ENCODE measurements at regions not wholly inside any gene's neighbourhood (a gene's known extent, or its start where the extent isn't known, plus 50 kb on each side); places are given as distances from the start of the nearest gene placed in this dataset.

DNA sequence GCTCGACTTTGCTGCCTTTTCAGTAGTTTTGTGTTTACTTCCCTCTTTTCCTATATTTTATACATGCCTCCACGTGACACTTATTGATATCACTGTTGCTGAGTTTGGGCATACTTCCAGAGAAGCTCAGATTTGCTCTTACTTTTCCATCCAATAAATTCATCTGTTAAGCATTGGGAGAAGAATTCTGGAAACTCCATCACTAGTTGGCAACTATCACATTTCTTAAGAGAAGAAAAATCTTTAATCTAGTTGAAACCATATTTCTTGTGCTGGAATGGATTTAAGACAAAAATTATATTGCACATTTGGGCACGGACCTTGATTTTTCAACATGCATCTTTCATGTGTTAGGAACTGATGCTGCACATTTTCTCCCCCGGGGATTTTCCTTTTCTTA is 52.6 kb upstream of the CPO start:
- H3K4me3 ChIP-seq (replicated peaks; ENCODE audit: low read depth, low read length) = no peak overlapping the region
- TF ChIP-seq, protein P1, sequence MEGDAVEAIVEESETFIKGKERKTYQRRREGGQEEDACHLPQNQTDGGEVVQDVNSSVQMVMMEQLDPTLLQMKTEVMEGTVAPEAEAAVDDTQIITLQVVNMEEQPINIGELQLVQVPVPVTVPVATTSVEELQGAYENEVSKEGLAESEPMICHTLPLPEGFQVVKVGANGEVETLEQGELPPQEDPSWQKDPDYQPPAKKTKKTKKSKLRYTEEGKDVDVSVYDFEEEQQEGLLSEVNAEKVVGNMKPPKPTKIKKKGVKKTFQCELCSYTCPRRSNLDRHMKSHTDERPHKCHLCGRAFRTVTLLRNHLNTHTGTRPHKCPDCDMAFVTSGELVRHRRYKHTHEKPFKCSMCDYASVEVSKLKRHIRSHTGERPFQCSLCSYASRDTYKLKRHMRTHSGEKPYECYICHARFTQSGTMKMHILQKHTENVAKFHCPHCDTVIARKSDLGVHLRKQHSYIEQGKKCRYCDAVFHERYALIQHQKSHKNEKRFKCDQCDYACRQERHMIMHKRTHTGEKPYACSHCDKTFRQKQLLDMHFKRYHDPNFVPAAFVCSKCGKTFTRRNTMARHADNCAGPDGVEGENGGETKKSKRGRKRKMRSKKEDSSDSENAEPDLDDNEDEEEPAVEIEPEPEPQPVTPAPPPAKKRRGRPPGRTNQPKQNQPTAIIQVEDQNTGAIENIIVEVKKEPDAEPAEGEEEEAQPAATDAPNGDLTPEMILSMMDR (IDR thresholded peaks at IDR 0.05; ENCODE audit: low read length, missing control alignments) = no peak
- no peak for DNase-seq (ENCODE audit: low read depth)

DNA sequence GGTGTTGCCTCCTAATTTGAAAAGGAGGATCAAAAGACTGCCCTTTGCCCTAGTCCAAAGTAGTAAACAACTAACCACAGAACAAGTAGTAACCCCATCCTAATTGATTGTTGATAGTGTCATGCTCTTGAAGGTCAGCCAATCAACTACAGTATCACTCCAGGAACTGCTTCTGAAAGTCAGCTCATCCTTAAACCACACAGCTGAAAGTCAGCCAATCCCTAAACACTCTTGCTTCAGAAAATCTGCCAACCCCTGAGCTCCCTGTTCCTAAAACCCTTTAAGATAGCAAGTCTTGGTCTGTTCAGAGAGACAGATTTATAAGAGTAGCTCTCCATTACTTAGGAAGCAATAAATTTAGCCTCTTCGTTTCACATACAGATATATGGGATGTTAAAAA is 51.6 kb upstream of the CPO start:
- H3K4me3 ChIP-seq (replicated peaks; ENCODE audit: low read depth, low read length) = no peak overlapping the region
- no peak for DNase-seq (ENCODE audit: low read depth)
- TF ChIP-seq, protein P1 (IDR thresholded peaks at IDR 0.05; ENCODE audit: low read length, missing control alignments) = no peak
